ENCODE measurements at regions not wholly inside any gene's neighbourhood (a gene's known extent, or its start where the extent isn't known, plus 50 kb on each side); places are given as distances from the start of the nearest gene placed in this dataset.

GRCh38 chr7:26046878-26047277 is 105.1 kb upstream of the NFE2L3 start:
- TF ChIP-seq CTCF (IDR thresholded peaks at IDR 0.05) (no peak), POLR2AphosphoS5 (IDR thresholded peaks at IDR 0.05) (no peak), POLR2A (IDR thresholded peaks at IDR 0.05) (no peak)

Measured in breast epithelium (tissue), 3 donors.